GOT3 (cell line): ENCODE measurements at regions not wholly inside any gene's neighbourhood (a gene's known extent, or its start where the extent isn't known, plus 50 kb on each side); places are given as distances from the start of the nearest gene placed in this dataset.

ENCODE experiments used
- DNase-seq: peaks from one replicate; lab custom pipeline; 2025; ENCODE audit warnings: mixed read lengths; lab: John Stamatoyannopoulos, UW

DNA sequence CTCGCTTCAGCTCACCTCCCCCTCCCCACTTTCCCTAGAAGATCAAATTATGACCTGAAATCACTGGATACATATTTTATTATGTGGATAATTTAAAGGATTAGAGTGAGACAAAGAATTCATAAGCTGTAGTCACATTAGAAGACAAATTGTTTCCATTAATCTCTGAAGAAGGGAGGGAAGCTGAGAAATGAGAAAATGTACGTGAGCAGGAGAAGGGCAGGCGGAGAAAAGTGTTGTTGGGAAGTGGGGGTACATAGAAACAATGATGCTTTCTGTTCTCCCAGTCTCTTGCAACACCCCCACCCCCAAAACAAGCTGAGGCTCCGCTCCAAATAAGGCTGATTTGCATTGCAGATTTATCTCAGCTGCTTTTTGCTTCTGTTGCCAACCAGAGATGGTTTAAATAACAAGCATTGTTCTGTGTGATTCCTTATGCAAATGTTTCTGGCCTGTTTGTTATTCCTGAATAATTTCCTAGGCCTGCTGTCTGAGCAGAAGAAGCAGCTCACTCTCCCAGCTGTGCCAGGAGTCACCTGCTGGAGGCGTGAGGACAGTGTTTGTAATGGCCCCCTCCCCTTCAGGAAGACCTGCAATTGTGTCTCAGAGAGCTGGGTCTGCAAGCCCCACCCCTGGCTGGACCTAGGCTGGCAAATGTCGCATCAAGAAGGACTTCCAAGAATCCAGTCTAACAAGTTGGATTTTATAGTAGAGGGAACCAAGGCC lies 121.8 kb upstream of the TNR start:
- no peak for DNase-seq

DNA sequence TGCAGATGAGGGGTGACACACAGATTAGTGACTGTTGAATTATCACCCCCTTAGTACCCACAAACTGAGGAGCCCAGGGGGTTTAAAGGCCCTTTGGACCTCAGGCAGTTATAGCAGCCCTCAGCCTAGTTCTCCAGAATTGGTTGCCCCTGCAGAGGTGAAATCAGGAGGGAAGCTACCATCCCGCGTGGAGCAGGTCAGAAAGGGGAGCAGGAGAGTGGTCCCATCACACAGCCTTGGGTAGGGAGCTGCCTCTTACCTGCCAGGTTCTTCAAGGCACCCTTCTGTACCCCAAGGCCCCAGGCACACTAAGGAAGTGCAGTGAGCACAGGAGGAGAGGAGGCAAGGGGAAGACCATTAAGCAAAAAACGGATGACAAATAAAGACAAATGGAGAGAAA lies 121.2 kb upstream of the TNR start:
- no peak for DNase-seq

DNA sequence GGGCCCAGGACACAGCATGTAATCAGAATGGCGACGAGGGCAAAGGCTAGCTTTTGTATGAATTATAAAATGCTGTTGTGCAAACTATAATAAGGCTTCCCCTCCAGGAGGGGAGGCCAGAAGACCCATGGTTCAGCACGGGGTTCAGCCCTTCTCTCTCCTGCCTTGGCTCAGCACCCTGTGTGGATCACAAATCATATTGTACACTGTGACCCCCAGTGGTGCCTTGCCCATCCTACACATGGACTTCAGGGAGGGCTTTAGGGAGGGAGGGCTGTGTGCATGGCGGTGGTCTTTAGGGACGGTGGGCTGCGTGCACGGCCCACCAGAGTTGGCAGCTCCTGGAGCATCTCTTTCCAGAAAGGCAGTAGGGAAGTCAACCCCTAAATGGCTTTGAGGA lies 120.8 kb upstream of the TNR start:
- no peak for DNase-seq

DNA sequence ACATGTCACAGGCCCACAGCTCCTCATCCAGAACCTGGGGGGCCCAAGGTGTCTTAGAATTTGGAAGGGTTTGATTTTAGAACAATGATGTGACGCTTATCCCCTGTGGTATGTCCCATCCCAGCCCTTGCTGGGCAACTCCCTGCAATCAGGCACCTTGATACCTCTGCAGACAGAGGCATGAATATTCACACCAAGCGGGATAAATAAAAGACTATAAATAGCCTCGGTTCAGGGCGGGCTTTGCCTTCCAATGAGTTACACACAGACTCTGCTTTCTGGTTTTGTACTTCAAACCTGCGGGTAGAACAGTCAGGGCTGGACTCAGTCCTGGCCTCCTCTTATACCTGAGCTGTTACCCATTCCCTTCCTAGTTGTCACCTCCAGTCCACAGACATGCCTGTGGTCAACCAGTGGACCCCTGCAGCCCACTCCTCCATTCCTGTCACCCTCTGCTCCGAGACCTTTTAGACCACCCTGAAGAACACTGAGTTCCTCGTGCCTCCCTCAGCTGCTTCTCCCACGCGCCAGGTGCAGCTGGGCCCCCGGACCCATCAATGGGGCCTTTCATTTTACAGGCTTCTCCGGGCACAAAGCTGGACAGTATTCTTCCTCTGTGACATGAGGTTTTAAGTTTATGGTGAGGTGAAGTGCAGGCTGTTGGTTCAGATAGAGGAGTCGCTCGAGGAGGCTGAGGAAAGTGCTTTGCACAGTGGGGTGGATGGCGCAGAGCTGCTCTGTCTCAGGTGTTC lies 120.1 kb upstream of the TNR start:
- no peak for DNase-seq

DNA sequence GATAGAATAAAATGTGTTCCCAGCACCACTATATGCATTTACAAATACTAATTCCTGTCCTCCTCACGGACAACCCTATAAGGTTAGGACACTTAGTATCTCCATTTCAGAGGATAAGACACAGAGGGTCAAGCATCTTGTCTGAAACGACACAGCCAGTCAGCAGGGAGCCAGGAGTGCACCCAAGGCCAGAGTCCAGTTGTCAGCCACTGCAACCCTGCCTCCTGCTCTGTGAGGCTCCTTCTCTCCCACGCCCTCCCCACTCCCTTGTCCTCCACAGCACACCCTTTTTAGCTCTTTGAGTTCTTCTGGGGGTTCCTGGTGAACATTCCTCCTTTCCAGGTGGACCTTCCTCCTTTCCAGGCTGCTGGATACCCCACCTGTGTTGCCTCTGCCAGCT lies 119.0 kb upstream of the TNR start:
- DNase-seq = no peak

DNA sequence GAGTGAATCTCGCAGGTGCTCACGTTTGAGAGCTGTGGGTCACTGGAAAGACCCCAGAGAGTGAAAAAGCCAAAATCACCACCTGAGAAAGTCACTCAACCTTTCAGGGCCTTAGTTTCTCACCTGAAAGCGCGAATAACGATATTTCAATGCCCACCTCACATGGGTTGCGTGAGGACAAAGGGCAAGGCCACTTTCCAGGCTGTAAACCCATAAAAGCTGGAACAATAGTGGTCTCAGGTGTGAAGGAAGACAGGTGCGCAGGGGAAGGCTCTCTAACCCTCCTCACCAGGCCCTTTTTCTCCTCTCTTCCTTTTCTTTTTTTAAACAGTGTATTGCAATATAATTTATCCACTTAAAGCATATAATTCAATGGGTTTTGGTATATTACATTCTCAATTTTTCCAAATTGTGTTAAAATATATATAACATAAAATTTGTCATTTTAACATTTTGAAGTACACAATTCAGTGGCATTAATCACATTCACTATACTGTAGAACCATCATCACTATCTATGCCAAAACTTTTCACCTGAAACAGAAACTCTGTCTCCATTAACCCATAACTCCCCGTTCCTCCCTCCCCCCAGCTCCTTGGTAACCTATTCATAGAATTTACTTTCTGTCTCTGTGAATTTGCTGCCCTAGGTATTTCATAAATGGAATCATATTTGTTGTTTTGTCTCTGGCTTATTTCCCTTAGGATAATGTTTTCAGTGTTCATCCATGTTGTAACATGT lies 118.4 kb upstream of the TNR start:
- DNase-seq = no peak

DNA sequence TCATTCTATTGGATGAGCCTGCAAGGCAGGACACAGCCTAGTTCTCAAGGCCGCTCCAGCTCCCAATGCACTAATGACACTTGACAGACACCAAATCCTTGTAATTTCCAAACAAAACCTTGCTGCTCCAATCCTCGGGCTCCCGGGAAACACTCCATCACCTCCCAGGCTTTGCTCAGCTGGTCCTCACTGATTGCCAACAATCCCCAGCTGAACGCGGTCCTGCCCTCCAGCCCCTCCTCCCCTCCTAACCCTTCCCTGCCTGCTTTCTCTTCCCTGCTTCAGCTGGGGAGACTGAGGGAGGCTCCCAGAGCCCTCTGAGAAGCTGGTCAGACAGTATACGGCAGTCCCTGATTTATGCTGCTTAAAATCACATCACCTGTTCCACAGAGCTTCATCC lies 114.4 kb upstream of the TNR start:
- DNase-seq = no peak

DNA sequence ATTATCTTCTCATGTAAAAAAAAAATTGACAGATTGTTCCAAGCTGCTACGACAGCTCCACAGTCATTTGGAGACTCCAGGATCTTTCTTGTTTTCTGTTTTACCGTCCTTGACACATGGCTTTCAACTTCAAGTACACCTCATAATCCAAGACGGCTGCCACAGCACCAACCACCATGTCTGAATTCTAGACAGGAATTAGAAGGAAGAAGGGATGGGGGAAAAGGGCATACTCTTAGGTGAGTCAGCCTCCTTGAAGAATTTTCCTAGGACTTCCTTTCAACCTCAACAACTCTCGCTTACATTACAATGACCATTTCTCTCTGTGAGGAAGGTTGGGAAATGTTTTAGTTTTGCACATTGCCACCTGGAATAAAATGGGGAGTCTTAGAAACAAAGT lies 110.3 kb upstream of the TNR start:
- DNase-seq = no peak

DNA sequence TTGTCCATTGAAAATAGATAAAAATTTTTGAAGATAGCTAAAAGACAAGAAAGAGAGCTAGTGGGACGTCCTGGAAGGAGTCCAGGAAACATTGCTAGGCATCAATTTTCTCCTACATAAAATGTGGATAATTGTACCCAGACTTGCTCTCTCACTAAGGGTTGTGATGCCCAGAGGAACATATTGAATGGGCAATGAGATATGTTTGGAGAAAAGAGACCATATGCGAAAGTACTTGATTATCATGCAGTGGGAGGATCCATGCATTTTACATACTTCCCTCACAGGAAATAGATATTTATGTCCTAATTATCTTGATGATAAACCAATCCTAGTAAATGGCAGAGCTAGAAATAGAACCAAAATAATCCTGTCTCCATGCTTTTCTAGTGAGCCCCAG lies 108.4 kb upstream of the TNR start:
- DNase-seq = no peak

DNA sequence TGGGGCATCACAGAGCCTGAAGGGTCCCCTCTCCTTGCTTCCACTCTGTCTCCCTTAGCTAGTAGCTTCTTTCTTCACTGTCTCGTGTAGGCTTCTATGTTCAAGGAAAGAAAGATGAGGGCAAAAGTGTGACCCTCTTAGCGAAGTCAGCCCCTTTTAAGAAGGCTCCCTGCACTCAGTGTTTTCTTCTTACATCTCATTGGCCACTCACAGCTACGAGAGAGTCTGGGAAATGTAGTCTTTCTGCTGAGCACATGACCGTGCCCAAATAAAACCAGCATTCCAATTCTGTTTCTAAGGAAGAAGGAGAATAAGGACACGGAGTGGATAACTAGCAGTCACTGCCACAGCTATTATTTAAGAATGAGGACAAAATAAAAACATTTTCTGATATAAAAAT lies 104.9 kb upstream of the TNR start:
- DNase-seq = no peak

DNA sequence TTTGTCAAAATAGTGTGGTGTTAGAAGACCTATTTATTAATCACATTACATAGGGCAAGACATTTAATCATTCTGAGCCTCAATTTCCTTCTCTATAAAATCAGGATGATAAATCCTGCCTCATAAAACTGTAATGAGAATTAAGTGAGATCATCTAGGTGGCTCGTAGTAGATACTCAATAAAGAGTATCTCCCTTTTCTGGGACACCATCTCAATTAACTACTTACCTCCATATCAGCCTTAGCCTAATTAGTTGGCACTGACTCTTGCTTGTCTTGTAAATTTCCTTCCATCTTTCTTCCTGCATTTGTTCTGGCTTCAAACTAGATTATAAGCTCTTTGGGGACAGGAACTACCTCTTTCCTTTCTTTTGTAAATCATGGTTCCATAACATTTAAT lies 102.6 kb upstream of the TNR start:
- DNase-seq = no peak

DNA sequence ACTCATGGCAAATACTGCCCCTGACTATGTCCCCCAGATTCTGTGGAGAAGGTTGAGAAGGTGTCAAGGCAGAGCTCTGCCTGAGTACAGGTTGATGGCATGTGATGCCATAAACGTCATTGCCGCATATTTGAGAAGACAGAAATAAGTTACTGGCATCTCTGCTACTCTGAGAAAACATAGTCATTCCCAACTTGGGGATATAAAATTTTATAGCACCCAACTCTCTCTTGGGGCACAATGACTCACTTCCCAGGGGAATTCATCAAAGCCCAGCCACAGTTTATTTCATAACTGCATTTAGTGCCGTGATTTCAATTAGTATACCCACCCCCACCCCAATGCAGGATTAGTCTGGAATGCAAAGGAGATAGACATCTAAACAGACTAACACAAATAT lies 101.9 kb upstream of the TNR start:
- DNase-seq = no peak

DNA sequence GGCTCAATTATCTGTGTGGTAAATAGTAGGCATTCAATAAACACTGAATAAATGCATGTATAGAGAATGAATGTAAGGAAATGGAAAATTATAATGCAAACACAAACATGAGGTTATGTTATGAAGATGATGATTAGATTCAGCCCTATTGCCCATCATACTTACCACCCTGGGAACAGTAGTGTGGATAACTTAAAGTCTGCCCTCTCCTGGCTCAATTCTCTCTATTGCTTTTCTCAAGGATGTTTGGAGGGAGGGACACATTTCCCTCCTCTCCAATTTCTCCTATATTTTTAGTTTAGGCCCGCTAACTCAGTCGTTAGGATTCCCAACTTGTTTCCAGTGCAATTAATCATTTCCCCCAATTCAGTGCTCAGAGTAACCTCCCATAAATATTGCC lies 101.5 kb upstream of the TNR start:
- DNase-seq = no peak

DNA sequence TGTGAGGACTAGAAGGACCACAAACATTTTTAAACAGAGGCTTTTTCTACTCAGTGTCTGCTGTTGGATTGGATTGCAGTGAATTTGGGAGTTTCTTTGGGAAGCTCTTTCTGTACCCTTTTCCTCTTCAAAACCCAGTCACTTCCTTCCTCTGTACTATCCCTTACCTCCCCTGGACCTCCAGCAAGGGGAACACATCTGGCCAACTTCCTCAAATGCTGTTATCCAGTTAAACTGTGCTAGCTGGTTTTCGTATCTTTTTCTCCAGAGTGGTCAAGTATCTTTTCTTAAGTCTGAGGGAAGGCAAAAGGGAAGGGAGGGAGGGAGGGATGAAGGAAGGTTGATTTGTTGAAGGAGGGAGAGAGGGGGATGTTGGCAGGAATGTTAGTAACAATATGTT lies 99.2 kb upstream of the TNR start:
- no peak for DNase-seq

DNA sequence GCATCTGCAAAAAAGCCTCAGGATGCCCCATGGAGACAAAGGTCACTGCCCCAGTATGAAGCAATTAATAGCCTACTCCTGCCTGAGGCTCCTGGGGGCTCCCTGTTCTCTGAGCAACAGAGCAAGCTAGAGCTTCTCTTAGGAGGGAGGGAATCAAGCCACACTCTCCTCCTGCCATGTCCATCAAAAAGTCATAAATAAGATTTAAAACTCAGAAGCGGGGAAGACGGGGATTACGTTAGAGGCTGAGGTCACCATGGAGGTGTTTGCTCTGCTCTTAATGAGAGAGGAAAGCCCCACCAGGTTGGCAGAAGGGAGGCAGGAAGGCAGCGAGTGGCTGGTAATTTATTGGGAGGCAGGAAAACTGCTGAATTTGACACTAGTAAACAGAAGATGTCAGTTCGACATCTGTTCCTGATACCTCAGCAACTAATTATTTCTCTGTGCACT lies 98.4 kb upstream of the TNR start:
- DNase-seq = no peak

DNA sequence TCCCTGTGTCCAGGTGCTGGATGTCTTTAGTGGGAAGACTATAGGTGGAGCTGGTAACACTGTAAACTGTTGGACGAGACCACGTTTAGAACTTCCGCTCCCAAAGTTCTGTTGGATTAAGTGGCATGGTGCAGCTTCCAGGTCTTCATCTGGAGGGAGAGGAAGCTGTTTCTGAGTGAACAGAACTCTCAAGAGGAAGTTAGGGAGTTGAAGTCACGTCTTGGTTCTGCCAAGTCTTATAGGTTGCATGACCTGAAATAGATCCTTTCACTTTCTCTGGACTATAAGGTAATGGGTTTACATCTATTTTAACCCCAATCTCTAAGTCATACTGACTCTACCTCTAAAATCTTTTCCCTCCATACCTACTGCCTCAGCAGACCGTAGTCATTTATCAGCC lies 97.4 kb upstream of the TNR start:
- DNase-seq = no peak

DNA sequence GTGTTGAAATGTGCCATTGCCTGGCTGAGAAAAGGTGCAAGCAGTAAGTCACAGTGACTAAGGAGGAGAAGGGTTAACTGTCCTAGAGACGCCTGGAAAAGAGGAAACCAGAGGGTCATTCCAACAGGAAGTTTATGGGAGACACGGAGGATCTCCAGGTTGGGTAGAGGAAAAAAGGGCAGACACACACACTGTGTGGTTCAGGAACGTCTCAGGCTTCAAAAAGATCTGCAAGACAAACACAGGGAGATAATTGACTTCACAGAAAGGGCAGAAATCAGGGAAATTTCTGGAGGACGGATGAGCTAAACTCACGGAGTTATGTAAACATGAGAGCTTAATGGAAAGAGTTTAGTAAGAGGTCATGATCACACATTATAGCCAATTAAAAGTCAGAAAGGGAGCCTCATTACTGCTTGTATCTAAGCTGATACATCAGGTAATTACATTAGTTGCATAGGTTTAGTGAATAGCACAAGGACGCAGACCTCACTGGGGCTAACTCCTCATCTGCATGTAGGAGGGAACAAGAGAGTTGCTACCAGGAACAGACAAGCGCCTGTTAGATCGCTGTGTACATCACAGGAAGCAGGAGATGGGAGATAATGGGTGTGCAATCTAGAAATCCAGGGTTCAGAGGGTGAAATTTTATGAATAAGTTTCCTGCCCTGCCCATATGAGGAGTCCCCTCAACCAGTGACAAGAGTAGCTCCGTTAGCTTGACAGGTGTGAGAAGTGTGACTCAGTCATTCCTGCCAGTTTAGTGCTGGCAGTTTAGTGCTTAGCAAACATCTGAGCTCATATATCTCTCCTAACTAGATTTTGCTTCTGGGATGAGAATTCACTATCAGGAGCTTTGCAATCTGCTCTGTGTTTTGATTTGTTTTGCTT lies 96.6 kb upstream of the TNR start:
- no peak for DNase-seq

DNA sequence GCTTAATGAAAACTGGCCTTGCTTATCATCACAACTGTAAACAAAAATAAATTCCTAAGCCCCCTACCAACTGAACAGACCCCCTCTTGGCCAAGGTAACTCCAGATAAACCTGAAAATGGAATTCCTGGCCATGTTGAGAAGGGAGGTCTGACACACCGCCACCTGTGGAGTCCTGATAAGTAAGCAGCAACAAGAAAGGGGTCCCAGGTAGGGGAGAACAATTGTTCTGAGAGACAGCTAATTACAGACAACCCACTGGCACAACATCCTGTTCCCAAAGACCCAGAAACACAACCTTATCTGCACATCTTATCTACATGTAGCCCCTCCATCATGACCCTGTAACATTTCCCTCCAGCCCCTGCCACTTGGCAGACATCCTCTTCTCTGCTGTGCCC lies 91.2 kb upstream of the TNR start:
- DNase-seq = no peak

DNA sequence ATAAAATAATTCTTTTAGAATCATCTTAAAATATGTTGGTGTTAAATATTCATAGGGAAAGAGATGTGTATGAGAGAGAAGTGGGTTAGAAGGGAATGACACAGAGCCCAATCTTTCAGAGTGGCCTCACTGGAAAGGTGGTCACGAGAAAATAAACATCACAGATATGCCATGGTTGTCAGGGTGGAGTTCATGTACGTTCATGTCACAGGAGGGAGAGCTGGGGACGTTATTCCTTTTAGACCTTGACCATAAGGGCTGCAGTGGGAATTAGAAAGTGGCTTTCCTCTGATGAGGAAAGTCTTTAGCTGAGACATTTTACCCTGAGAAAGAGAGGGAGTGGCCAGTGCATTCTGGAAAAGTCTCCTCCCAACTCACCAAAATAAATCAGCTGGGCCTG lies 90.6 kb upstream of the TNR start:
- no peak for DNase-seq

DNA sequence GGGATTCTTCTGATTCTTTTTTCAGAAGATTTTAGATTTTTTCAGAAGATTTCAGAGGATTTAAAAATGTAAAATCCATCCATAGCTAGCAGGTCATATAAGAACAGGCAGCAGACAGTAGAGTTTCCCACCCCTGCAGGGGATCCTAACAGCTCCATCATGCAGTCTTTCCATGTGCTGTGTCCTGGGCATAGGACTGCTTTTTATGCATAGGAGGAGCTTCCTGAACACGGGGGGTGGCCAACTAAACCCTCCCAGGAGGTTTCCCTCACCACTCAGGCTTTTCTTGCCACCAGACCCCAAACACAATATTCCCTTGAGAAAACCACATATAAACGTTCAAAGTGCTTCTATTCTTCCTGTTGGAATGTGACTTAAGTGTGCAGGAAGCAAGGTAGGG lies 90.1 kb upstream of the TNR start:
- DNase-seq = no peak

DNA sequence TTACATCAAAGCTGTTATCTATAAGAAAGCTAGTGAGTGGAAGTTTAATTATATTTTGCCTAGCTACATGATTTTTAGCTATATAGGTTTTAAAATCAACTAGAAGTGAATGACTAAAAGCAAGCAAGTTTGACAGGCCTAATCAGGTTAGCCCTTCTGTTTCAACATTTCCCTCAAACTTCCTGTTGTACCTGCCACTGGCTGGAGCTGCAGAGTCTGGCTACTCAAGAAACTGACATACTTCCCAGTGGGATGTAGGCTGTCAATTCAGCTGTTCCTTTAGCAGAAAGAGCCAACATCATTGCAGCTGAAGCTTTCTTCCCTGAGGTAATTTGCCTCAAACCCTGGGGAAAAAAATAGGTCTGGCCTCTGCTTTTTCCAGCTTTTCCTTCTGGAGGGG lies 87.1 kb upstream of the TNR start:
- DNase-seq = no peak

DNA sequence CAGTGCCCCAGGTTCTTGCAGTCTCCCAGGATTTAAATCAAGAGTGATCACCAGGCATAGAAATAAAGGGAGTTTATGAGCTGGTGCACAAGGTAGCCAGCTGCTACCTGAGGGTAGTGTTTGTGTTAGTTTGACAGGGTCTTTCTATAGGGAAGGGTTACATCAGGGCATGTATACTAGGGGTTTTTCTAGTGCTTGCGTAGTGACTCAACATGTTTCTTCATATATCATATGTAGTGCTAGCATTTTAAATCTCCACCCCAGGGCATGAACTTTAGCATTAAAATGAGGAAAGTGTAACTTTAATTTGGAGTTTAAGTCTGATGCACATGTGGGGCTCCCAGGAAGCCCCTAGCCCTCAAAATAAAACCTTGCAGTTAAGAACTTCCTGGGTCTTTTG lies 86.5 kb upstream of the TNR start:
- no peak for DNase-seq
